GF-D8 (cell line): ENCODE measurements at regions not wholly inside any gene's neighbourhood (a gene's known extent, or its start where the extent isn't known, plus 50 kb on each side); places are given as distances from the start of the nearest gene placed in this dataset.
"Not testable (repeated sequence)": the region's sequence is repeated elsewhere in the genome, so short reads cannot be mapped to it uniquely, and the experiment has no call there.

Experiments used
- DNase-seq: peaks from one replicate; lab custom pipeline; 2025; lab: John Stamatoyannopoulos, UW

GRCh38 chr17:71085238-71086033 lies 916.1 kb downstream of the KCNJ2 start:
- no peak for DNase-seq

- no peak for DNase-seq
Measured at GRCh38 chr17:71089431-71089830, 920.1 kb downstream of the KCNJ2 start.

GRCh38 chr17:71098071-71098470 lies 928.7 kb downstream of the KCNJ2 start:
- no peak for DNase-seq

GRCh38 chr17:71099003-71099714 lies 929.8 kb downstream of the KCNJ2 start:
- DNase-seq: no peak

GRCh38 chr17:71102777-71103176 lies 933.4 kb downstream of the KCNJ2 start:
- no peak for DNase-seq

- no peak for DNase-seq
Measured at GRCh38 chr17:71104225-71104624, 934.9 kb downstream of the KCNJ2 start.

GRCh38 chr17:71106056-71106455 lies 936.7 kb downstream of the KCNJ2 start:
- DNase-seq: not testable (repeated sequence)

GRCh38 chr17:71107136-71107535 lies 937.8 kb downstream of the KCNJ2 start:
- DNase-seq: no peak

- DNase-seq: no peak
Measured at GRCh38 chr17:71109697-71110096, 940.4 kb downstream of the KCNJ2 start.

- no peak for DNase-seq
Measured at GRCh38 chr17:71110326-71110725, 941.0 kb downstream of the KCNJ2 start.

GRCh38 chr17:71111460-71111859 lies 942.1 kb downstream of the KCNJ2 start:
- no peak for DNase-seq

- no peak for DNase-seq
Measured at GRCh38 chr17:71111934-71112333, 942.6 kb downstream of the KCNJ2 start.

GRCh38 chr17:71113347-71113746 lies 944.0 kb downstream of the KCNJ2 start:
- no peak for DNase-seq

- no peak for DNase-seq
Measured at GRCh38 chr17:71114911-71115668, 945.8 kb downstream of the KCNJ2 start.

GRCh38 chr17:71115669-71115972 lies 946.3 kb downstream of the KCNJ2 start:
- no peak for DNase-seq

GRCh38 chr17:71117466-71117865 lies 948.1 kb downstream of the KCNJ2 start:
- DNase-seq: no peak

- DNase-seq: no peak
Measured at GRCh38 chr17:71118039-71118438, 948.7 kb downstream of the KCNJ2 start.

- DNase-seq: no peak
Measured at GRCh38 chr17:71127416-71127815, 958.1 kb downstream of the KCNJ2 start.

- no peak for DNase-seq
Measured at GRCh38 chr17:71142333-71142732, 973.0 kb downstream of the KCNJ2 start.

GRCh38 chr17:71145486-71145885 lies 975.3 kb upstream of the SOX9 start:
- DNase-seq: no peak

GRCh38 chr17:71147906-71148305 lies 972.9 kb upstream of the SOX9 start:
- no peak for DNase-seq

GRCh38 chr17:71149607-71150006 lies 971.2 kb upstream of the SOX9 start:
- DNase-seq: no peak

- DNase-seq: no peak
Measured at GRCh38 chr17:71157297-71157696, 963.5 kb upstream of the SOX9 start.
